HCT116 (cell line): ENCODE measurements at regions not wholly inside any gene's neighbourhood (a gene's known extent, or its start where the extent isn't known, plus 50 kb on each side); places are given as distances from the start of the nearest gene placed in this dataset.

Experiments
- ATAC-seq: fragments of 200-7000 bp; cut with Tn5 transposase; 2 replicates; pipeline ENCODE4 v1.9.1; 2020; ENCODE audit warnings: mild to moderate bottlenecking, moderate library complexity
- BruUV-seq: library from RNA; stranded (reverse); fragments of 400-500 nt; replicated peaks from 2 replicates; lab custom pipeline; 2021; lab: Mats Ljungman, UMichigan
- CTCF ChIA-PET: fragments of 300-600 bp; sonication (Branson Sonifier 250); formaldehyde crosslinking; loops from one replicate; lab custom pipeline; 2021; ENCODE audit warnings: antibody characterized with exemption; lab: Charles Lee
- POLR2A ChIA-PET: fragments of 300-600, 350-600 bp; sonication (Branson Sonifier 250); formaldehyde crosslinking; loops from one replicate; lab custom pipeline; 2021; ENCODE audit warnings: antibody characterized with exemption; lab: Charles Lee
- RAD21 ChIA-PET, 2 experiments: fragments of 300-600 bp; sonication (Branson Sonifier 250); formaldehyde crosslinking; loops; one replicate each; lab custom pipeline; 2023; ENCODE audit warnings: low total read pairs in 2 of 2; ENCODE audit not compliant: uncharacterized antibody in 2 of 2, unreplicated experiment in 2 of 2, low non-redundant PET in 1 of 2; lab: Charles Lee
- DNase-seq: peaks from one replicate; pipeline ENCODE4 v3.0.0-alpha.2; 2010; ENCODE audit warnings: low read depth, low spot score
- H2AFZ ChIP-seq: fragments of 200-600 bp; shearing (Covaris generic), sonication (generic); 2 replicates; pipeline ENCODE4 v1.6.1; 2017; ENCODE audit warnings: low read depth, mixed run types, mixed read lengths, antibody characterized with exemption, low read length; ENCODE audit not compliant: poor library complexity, severe bottlenecking
- H3K27ac ChIP-seq: 2 replicates; pipeline ENCODE4 v1.5.1; 2012; ENCODE audit warnings: low read depth, low read length
- H3K27me3 ChIP-seq: fragments of 200-600 bp; sonication (generic); 2 replicates; pipeline ENCODE4 v1.6.1; 2016; ENCODE audit warnings: mixed run types, low read length, mixed read lengths; ENCODE audit not compliant: insufficient read depth
- H3K36me3 ChIP-seq, 2 experiments: fragments of 200-500 bp in 1 of 2; fragments of 200-600 bp in 1 of 2; sonication (Bioruptor generic) in 1 of 2; sonication (generic) in 1 of 2; 2 replicates each; pipeline versions ENCODE4 v1.5.1 to v1.6.1; 2014 to 2016; ENCODE audit warnings: low read length in 2 of 2, inconsistent platforms in 1 of 2, mixed read lengths in 1 of 2, mixed run types in 1 of 2; ENCODE audit not compliant: insufficient read depth in 2 of 2, control insufficient read depth in 1 of 2
- H3K4me1 ChIP-seq, 2 experiments: fragments of 200-600 bp in 1 of 2; sonication (generic) in 1 of 2; 2 replicates each; pipeline versions ENCODE4 v1.5.1 to v1.6.1; 2012 to 2017; ENCODE audit warnings: low read length in 2 of 2, inconsistent platforms in 1 of 2, mild to moderate bottlenecking in 1 of 2, mixed read lengths in 1 of 2, mixed run types in 1 of 2, moderate library complexity in 1 of 2; ENCODE audit not compliant: insufficient read depth in 2 of 2, control insufficient read depth in 1 of 2
- H3K4me2 ChIP-seq: fragments of 200-600 bp; sonication (generic); 2 replicates; pipeline ENCODE4 v1.6.1; 2017; ENCODE audit warnings: mixed run types, low read length, mixed read lengths
- H3K4me3 ChIP-seq, 2 experiments: fragments of 200-600 bp in 1 of 2; sonication (generic) in 1 of 2; replicated peaks in 1 of 2; 2 replicates each; pipeline ENCODE4 v1.5.1; 2011 to 2016; ENCODE audit warnings: low read length in 2 of 2, control low read depth in 1 of 2, low read depth in 1 of 2, mild to moderate bottlenecking in 1 of 2, mixed read lengths in 1 of 2, mixed run types in 1 of 2
- H3K79me2 ChIP-seq: fragments of 200-600 bp; sonication (generic); 2 replicates; pipeline ENCODE4 v1.6.1; 2017; ENCODE audit warnings: mild to moderate bottlenecking, mixed run types, low read length, moderate library complexity, mixed read lengths; ENCODE audit not compliant: insufficient read depth
- H3K9ac ChIP-seq: fragments of 200-600 bp; sonication (generic); 2 replicates; pipeline ENCODE4 v1.6.1; 2016; ENCODE audit warnings: low read length, mixed read lengths
- H3K9me2 ChIP-seq: fragments of 200-600 bp; sonication (generic), shearing (Covaris generic); 2 replicates; pipeline ENCODE4 v1.6.1; 2017; ENCODE audit warnings: mixed run types, mild to moderate bottlenecking, moderate library complexity; ENCODE audit not compliant: insufficient read depth
- H3K9me3 ChIP-seq, 2 experiments: fragments of 200-500 bp in 1 of 2; fragments of 200-600 bp in 1 of 2; sonication (Bioruptor generic) in 1 of 2; sonication (generic) in 1 of 2; 2 replicates each; pipeline ENCODE4 v1.6.1; 2014 to 2017; ENCODE audit warnings: low read length in 2 of 2, mixed read lengths in 2 of 2, inconsistent platforms in 1 of 2, low read depth in 1 of 2, mild to moderate bottlenecking in 1 of 2, mixed run types in 1 of 2, moderate library complexity in 1 of 2; ENCODE audit not compliant: control insufficient read depth in 1 of 2, insufficient read depth in 1 of 2
- H4K20me1 ChIP-seq: fragments of 200-600 bp; sonication (generic), shearing (Covaris generic); 2 replicates; pipeline ENCODE4 v1.6.1; 2017; ENCODE audit warnings: mixed run types, mild to moderate bottlenecking, moderate library complexity; ENCODE audit not compliant: insufficient read depth
- CBX3 ChIP-seq: IDR thresholded peaks from 2 replicates; pipeline ENCODE4 v1.6.1; 2012; ENCODE audit warnings: low read depth
- CEBPB ChIP-seq: IDR thresholded peaks from 2 replicates; pipeline ENCODE4 v1.6.1; 2012; ENCODE audit warnings: low read depth
- CTCF ChIP-seq, 3 experiments: fragments of 200-600 bp in 1 of 3; sonication (generic) in 1 of 3; IDR thresholded peaks in 2 of 3; conservative IDR thresholded peaks in 1 of 3; 2 replicates each; pipeline ENCODE4 v1.5.1; 2012 to 2017; ENCODE audit warnings: low read depth in 2 of 3, low read length in 2 of 3, antibody characterized with exemption in 1 of 3, borderline replicate concordance in 1 of 3, control low read depth in 1 of 3, mild to moderate bottlenecking in 1 of 3, mixed read lengths in 1 of 3, mixed run types in 1 of 3, moderate library complexity in 1 of 3; ENCODE audit not compliant: insufficient read depth in 1 of 3
- EGR1 ChIP-seq: IDR thresholded peaks from 2 replicates; pipeline ENCODE4 v1.6.1; 2012; ENCODE audit warnings: low read depth
- EZH2 ChIP-seq: fragments of 200-600 bp; sonication (generic); IDR thresholded peaks from 2 replicates; pipeline ENCODE4 v1.6.1; 2017; ENCODE audit warnings: antibody characterized with exemption, mixed run types
- MAX ChIP-seq: IDR thresholded peaks from 2 replicates; pipeline ENCODE4 v1.6.1; 2012
- POLR2AphosphoS5 ChIP-seq: IDR thresholded peaks from 2 replicates; pipeline ENCODE4 v1.6.1; 2011; ENCODE audit warnings: mild to moderate bottlenecking, low read depth, low read length, moderate library complexity
- RAD21 ChIP-seq: IDR thresholded peaks from 2 replicates; pipeline ENCODE4 v1.6.1; 2012; ENCODE audit warnings: low read depth, mild to moderate bottlenecking
- REST ChIP-seq: IDR thresholded peaks from 2 replicates; pipeline ENCODE4 v1.6.1; 2012; ENCODE audit warnings: low read depth
- SP1 ChIP-seq: IDR thresholded peaks from 2 replicates; pipeline ENCODE4 v1.6.1; 2012; ENCODE audit warnings: low read depth
- TCF7L2 ChIP-seq: IDR thresholded peaks from 2 replicates; pipeline ENCODE4 v1.7.0; 2011; ENCODE audit warnings: borderline replicate concordance, inconsistent platforms; ENCODE audit not compliant: insufficient read depth, insufficient read length; ENCODE audit errors: extremely low read depth
- YY1 ChIP-seq: IDR thresholded peaks from 2 replicates; pipeline ENCODE4 v1.6.1; 2011; ENCODE audit warnings: low read length, low read depth, moderate library complexity, mild to moderate bottlenecking; ENCODE audit not compliant: insufficient replicate concordance; ENCODE audit errors: extremely low read depth
- ZFX ChIP-seq: fragments of 450-650 bp; IDR thresholded peaks from 2 replicates; pipeline ENCODE4 v1.6.1; 2017
- ZNF274 ChIP-seq: fragments of 200-500 bp; sonication (Bioruptor generic); IDR thresholded peaks from 2 replicates; pipeline ENCODE4 v1.6.1; 2014; ENCODE audit warnings: mild to moderate bottlenecking, low read depth, low read length, inconsistent platforms
- intact Hi-C: fragments of 100-400 bp; cut with micrococcal nuclease; formaldehyde crosslinking; loops from 2 replicates; pipeline ENCODE4 v1.10.0; 2022

DNA sequence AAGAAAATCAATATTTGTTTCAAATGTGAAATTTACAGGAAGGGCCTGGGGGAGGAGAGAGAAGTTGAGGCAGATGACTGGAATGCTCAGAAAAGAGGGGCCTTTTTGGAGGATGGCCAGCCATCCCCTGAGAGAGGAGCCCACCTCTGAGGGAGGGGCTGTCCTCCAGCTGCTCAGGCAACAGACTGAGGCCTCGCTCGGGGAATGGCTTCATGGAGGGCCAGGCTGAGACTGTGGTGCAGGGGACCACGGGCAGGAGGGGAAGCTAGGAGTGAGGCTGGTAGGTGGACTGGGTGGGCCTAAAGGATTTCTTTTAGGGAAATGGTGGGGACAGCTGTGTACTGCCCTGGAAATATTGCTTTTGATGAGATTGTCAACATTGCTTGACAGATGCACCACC is 73.5 kb upstream of the CADM1 start:
- no peak for TF ChIP-seq CBX3
- Histone ChIP-seq H3K4me2 (no peak overlapping the region), H3K9ac (no peak overlapping the region), H2AFZ (no peak overlapping the region), H3K36me3 (no peaks in the 10 kb centered on the region), H3K79me2 (no peaks in the 10 kb centered on the region), H4K20me1 (no peaks in the 10 kb centered on the region), H3K27ac (no peak overlapping the region), H3K4me3 (no peak overlapping the region), H3K27me3 (no peaks in the 10 kb centered on the region), H3K9me3 (peaks cover 0 to 2% of the 10 kb centered on the region in 2 experiments; a peak in 2 of 4 replicates), H3K9me2 (no peaks in the 10 kb centered on the region), H3K4me1 (no peaks in the 10 kb centered on the region)
- ChIA-PET CTCF (no interaction called here), POLR2A (no interaction called here), RAD21 (no interaction called here)
- DNase-seq, result no peak
- ATAC-seq, result no peak
- no TSS peak for BruUV-seq
- intact Hi-C loops, result no loop called here

DNA sequence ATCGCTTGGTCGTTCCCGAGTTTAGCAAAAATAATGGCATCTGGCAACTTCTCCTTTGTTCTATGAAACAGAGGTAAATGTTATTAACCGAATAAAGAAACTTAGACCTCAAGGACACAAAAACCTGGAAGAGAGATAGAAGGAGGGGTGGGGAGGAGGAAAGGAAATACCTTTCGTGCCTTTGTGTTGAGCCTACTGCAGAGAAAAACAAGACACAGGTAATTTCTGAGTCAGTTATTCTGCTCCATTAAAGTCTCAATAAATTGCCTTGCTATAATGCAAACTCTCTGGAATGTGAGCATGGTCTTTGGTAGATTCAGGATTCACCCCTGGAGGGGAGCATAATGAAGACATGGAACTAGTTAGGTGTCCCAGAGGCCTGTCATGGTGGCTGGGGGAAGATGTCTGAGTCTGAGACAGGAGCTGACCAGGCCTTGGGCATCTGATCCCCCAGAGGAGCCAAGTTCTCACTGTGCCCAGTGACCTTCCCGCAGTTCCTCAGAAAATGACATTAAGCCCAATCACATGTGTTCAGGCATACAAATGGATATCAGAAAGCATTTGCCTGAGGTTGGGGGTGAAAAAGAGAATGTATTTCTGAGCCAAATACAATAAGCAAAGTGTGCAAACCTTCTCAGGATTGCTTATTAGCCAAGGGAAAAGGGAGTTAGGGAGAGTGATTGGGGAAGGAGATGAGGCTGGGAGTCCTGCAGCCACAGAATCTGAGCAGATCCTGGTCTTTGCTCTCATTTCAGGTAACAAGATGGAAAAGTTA is 72.6 kb upstream of the CADM1 start:
- no peak overlapping the region for H2AFZ ChIP-seq
- POLR2A ChIA-PET, result no interaction called here
- RAD21 ChIA-PET, result no interaction called here
- TF ChIP-seq YY1 (no peak), CEBPB (no peak), POLR2AphosphoS5 (no peak), REST (no peak), CTCF (IDR thresholded peaks at IDR 0.05 in 2 of 3, conservative IDR thresholded peaks at IDR 0.05 in 1 of 3; ENCODE audit: borderline replicate concordance in 1 of 3, insufficient read depth in 1 of 3, low read depth in 2 of 3, low read length in 2 of 3) (no peak), EZH2 (no peak), CBX3 (no peak), EGR1 (no peak), TCF7L2 (no peak), ZFX (no peak), MAX (no peak), ZNF274 (no peak), SP1 (no peak), RAD21 (no peak)
- BruUV-seq, result no TSS peak
- H3K9ac ChIP-seq, result no peak overlapping the region
- no peaks in the 10 kb centered on the region for H3K4me1 ChIP-seq
- no peaks in the 10 kb centered on the region for H3K79me2 ChIP-seq
- H3K27me3 ChIP-seq, result no peaks in the 10 kb centered on the region
- ATAC-seq (no peak), DNase-seq (no peak)
- intact Hi-C loops, result no loop called here
- H3K4me3 ChIP-seq, result no peak overlapping the region
- no peaks in the 10 kb centered on the region for H4K20me1 ChIP-seq
- H3K27ac ChIP-seq, result no peak overlapping the region
- no peaks in the 10 kb centered on the region for H3K9me2 ChIP-seq
- H3K9me3 ChIP-seq, result peaks cover 0 to 2% of the 10 kb centered on the region in 2 experiments; a peak in 2 of 4 replicates
- H3K4me2 ChIP-seq, result no peak overlapping the region
- no peaks in the 10 kb centered on the region for H3K36me3 ChIP-seq
- CTCF ChIA-PET, result no interaction called here
